Panc1 (cell line): ENCODE measurements at regions not wholly inside any gene's neighbourhood (a gene's known extent, or its start where the extent isn't known, plus 50 kb on each side); places are given as distances from the start of the nearest gene placed in this dataset.

Experiments
- ATAC-seq: fragments of 200-7000 bp; cut with Tn5 transposase; 2 replicates; pipeline ENCODE4 v1.9.1; 2020; ENCODE audit warnings: mild to moderate bottlenecking, moderate library complexity
- BruUV-seq: library from RNA; stranded (reverse); fragments of 400-500 nt; replicated peaks from 2 replicates; lab custom pipeline; 2021; lab: Mats Ljungman, UMichigan
- CTCF ChIA-PET: fragments of 300-600 bp; sonication (Branson Sonifier 250); formaldehyde crosslinking; loops from one replicate; lab custom pipeline; 2022; ENCODE audit warnings: antibody characterized with exemption; lab: Charles Lee
- POLR2A ChIA-PET: fragments of 300-600 bp; sonication (Branson Sonifier 250); formaldehyde crosslinking; loops from one replicate; lab custom pipeline; 2022; ENCODE audit warnings: antibody characterized with exemption; lab: Charles Lee
- DNase-seq: peaks from one replicate; pipeline ENCODE4 v3.0.0-alpha.2; 2010; ENCODE audit warnings: low read depth, low spot score
- H3K27ac ChIP-seq: 2 replicates; pipeline ENCODE4 v1.5.1; 2011; ENCODE audit warnings: mild to moderate bottlenecking, low read length, inconsistent platforms
- H3K27me3 ChIP-seq: fragments of 200-500 bp; sonication (Bioruptor generic); 2 replicates; pipeline ENCODE4 v1.6.0; 2014; ENCODE audit warnings: low read length, inconsistent platforms; ENCODE audit not compliant: control insufficient read depth, insufficient read depth
- H3K36me3 ChIP-seq: fragments of 200-500 bp; sonication (Bioruptor generic); 2 replicates; pipeline ENCODE4 v1.5.1; 2014; ENCODE audit warnings: inconsistent platforms, mild to moderate bottlenecking, low read length, moderate library complexity; ENCODE audit not compliant: control insufficient read depth, insufficient read depth
- H3K4me1 ChIP-seq: 2 replicates; pipeline ENCODE4 v1.5.1; 2011; ENCODE audit warnings: inconsistent platforms, mild to moderate bottlenecking, low read length, moderate library complexity; ENCODE audit not compliant: control insufficient read depth, insufficient read depth
- H3K4me3 ChIP-seq, 2 experiments: 2 replicates each; pipeline ENCODE4 v1.5.1; 2011 to 2012; ENCODE audit warnings: low read depth in 2 of 2, low read length in 2 of 2, mild to moderate bottlenecking in 2 of 2, inconsistent platforms in 1 of 2, moderate library complexity in 1 of 2
- H3K9me3 ChIP-seq: fragments of 200-500 bp; sonication (Bioruptor generic); 2 replicates; pipeline ENCODE4 v1.5.1; 2014; ENCODE audit warnings: low read depth, mild to moderate bottlenecking, inconsistent platforms, low read length, moderate library complexity; ENCODE audit not compliant: control insufficient read depth, insufficient read depth
- POLR2AphosphoS5 ChIP-seq: IDR thresholded peaks from 2 replicates; pipeline ENCODE4 v1.6.1; 2012; ENCODE audit warnings: mild to moderate bottlenecking, low read depth, low read length, moderate library complexity
- SIN3A ChIP-seq: IDR thresholded peaks from 2 replicates; pipeline ENCODE4 v1.6.1; 2012; ENCODE audit warnings: low read depth, mild to moderate bottlenecking, low read length, moderate library complexity, borderline replicate concordance; ENCODE audit not compliant: insufficient read depth
- TCF7L2 ChIP-seq: IDR thresholded peaks from 2 replicates; pipeline ENCODE4 v1.6.1; 2011; ENCODE audit warnings: mild to moderate bottlenecking, low read depth, low read length, inconsistent platforms
- in situ Hi-C: cut with HindIII; loops from 2 replicates; pipeline ENCODE4 v1.10.0; 2016; ENCODE audit warnings: low sequenced_read_pairs, low pct_unique_long_range_greater_than_20kb
- intact Hi-C: fragments of 100-400 bp; cut with micrococcal nuclease; formaldehyde crosslinking; loops from one replicate; pipeline ENCODE4 v1.10.0; 2022; ENCODE audit not compliant: unreplicated experiment
- TF ChIP-seq, protein P1 (sequence below): fragments of 450-650 bp; IDR thresholded peaks from 2 replicates; pipeline ENCODE4 v1.5.1; 2017; ENCODE audit warnings: mild to moderate bottlenecking
- TF ChIP-seq, protein P2 (sequence below), 2 experiments: IDR thresholded peaks; 2 replicates each; pipeline ENCODE4 v1.6.1; 2011 to 2012; ENCODE audit warnings: low read depth in 2 of 2, control low read depth in 1 of 2, low read length in 1 of 2, mild to moderate bottlenecking in 1 of 2, moderate library complexity in 1 of 2; ENCODE audit not compliant: insufficient read depth in 1 of 2

DNA sequence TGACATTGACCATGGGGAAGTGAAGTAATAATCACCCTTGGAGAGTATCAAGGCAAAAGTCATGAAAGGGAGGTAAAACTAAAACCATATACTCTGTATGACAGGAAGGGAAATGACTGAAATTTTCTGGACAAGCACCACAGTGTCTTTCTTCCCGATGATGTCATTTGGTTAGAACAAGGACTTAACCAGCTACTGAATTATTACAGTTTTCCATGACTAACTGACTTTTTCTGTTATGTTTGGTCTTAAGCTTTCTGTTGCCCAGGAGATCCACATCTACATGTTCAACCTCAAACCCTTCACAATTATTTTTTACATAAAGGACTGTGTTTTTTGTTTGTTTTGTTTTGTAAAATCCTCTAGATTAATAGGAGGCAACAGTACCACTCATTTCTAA, 191.9 kb upstream of the IL12A start:
- Histone ChIP-seq H3K9me3 (no peaks in the 10 kb centered on the region), H3K4me3 (no peak overlapping the region), H3K27me3 (no peaks in the 10 kb centered on the region), H3K27ac (no peak overlapping the region), H3K36me3 (no peaks in the 10 kb centered on the region), H3K4me1 (peaks cover 11% of the 10 kb centered on the region; the same call in 1 of the 2 replicates)
- intact Hi-C loops: no loop called here
- ATAC-seq (no peak), DNase-seq (no peak)
- in situ Hi-C loops: no loop called here
- TF ChIP-seq, protein P1, sequence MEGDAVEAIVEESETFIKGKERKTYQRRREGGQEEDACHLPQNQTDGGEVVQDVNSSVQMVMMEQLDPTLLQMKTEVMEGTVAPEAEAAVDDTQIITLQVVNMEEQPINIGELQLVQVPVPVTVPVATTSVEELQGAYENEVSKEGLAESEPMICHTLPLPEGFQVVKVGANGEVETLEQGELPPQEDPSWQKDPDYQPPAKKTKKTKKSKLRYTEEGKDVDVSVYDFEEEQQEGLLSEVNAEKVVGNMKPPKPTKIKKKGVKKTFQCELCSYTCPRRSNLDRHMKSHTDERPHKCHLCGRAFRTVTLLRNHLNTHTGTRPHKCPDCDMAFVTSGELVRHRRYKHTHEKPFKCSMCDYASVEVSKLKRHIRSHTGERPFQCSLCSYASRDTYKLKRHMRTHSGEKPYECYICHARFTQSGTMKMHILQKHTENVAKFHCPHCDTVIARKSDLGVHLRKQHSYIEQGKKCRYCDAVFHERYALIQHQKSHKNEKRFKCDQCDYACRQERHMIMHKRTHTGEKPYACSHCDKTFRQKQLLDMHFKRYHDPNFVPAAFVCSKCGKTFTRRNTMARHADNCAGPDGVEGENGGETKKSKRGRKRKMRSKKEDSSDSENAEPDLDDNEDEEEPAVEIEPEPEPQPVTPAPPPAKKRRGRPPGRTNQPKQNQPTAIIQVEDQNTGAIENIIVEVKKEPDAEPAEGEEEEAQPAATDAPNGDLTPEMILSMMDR: no peak
- TF ChIP-seq, protein P2, sequence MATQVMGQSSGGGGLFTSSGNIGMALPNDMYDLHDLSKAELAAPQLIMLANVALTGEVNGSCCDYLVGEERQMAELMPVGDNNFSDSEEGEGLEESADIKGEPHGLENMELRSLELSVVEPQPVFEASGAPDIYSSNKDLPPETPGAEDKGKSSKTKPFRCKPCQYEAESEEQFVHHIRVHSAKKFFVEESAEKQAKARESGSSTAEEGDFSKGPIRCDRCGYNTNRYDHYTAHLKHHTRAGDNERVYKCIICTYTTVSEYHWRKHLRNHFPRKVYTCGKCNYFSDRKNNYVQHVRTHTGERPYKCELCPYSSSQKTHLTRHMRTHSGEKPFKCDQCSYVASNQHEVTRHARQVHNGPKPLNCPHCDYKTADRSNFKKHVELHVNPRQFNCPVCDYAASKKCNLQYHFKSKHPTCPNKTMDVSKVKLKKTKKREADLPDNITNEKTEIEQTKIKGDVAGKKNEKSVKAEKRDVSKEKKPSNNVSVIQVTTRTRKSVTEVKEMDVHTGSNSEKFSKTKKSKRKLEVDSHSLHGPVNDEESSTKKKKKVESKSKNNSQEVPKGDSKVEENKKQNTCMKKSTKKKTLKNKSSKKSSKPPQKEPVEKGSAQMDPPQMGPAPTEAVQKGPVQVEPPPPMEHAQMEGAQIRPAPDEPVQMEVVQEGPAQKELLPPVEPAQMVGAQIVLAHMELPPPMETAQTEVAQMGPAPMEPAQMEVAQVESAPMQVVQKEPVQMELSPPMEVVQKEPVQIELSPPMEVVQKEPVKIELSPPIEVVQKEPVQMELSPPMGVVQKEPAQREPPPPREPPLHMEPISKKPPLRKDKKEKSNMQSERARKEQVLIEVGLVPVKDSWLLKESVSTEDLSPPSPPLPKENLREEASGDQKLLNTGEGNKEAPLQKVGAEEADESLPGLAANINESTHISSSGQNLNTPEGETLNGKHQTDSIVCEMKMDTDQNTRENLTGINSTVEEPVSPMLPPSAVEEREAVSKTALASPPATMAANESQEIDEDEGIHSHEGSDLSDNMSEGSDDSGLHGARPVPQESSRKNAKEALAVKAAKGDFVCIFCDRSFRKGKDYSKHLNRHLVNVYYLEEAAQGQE (IDR thresholded peaks at IDR 0.05; ENCODE audit: insufficient read depth in 1 of 2, low read depth in 2 of 2, low read length in 1 of 2): no peak
- TF ChIP-seq TCF7L2 (no peak), SIN3A (no peak), POLR2AphosphoS5 (no peak)
- POLR2A ChIA-PET: no interaction called here
- CTCF ChIA-PET: interaction anchor here (0.7 to 0.8 kb wide), 2 partner anchors 9 to 88 kb away, joined by 4 to 5 read pairs; no protein-coding TSS in a partner anchor
- BruUV-seq: no TSS peak

DNA sequence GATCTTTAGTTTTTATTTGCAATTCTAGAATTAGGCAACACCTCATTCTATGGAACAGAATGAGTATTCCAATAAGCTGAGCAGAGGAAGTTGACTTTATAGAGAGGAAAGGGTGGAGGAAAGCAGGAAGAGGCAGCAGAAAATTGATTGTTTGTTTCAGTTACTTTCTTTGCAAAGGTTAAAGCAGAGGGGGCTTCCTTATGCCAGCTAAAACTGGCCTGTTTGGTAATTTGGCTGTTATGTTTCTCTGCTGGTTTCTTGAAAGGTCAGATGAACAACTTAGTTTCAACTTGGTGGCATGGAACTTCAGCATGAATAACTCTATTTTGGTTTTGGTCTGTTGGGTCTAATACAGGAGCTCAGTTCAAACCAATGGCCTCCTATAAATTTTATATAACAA, 190.9 kb upstream of the IL12A start:
- ChIA-PET POLR2A (no interaction called here), CTCF (interaction anchor here (0.7 kb wide), 1 partner anchor 41 kb away, joined by 3 read pairs; no protein-coding TSS in a partner anchor)
- no peak overlapping the region for H3K27ac ChIP-seq
- no peaks in the 10 kb centered on the region for H3K27me3 ChIP-seq
- BruUV-seq: no TSS peak
- H3K9me3 ChIP-seq: no peaks in the 10 kb centered on the region
- no peak for ATAC-seq
- in situ Hi-C loops: no loop called here
- no peak overlapping the region for H3K4me3 ChIP-seq
- DNase-seq: no peak
- TF ChIP-seq, protein P1: no peak
- TF ChIP-seq POLR2AphosphoS5 (no peak), SIN3A (no peak), TCF7L2 (no peak)
- TF ChIP-seq, protein P2 (IDR thresholded peaks at IDR 0.05; ENCODE audit: insufficient read depth in 1 of 2, low read depth in 2 of 2, low read length in 1 of 2): no peak
- H3K4me1 ChIP-seq: peaks cover 11% of the 10 kb centered on the region; the same call in 1 of the 2 replicates
- intact Hi-C loops: no loop called here
- no peaks in the 10 kb centered on the region for H3K36me3 ChIP-seq
